ENCODE measurements at regions not wholly inside any gene's neighbourhood (a gene's known extent, or its start where the extent isn't known, plus 50 kb on each side); places are given as distances from the start of the nearest gene placed in this dataset.

- ATAC-seq (ENCODE audit: insufficient read depth, low read depth) = no peak
- H3K36me3 ChIP-seq (ENCODE audit: insufficient read depth, low read length) = no peaks in the 10 kb centered on the region
- H3K4me3 ChIP-seq (ENCODE audit: low read depth in 1 of 2, low read length in 2 of 2) = no peak overlapping the region
- peaks cover 3% of the 10 kb centered on the region for H3K27me3 ChIP-seq (ENCODE audit: insufficient read depth, low read length, poor library complexity)
- H3K4me1 ChIP-seq (ENCODE audit: insufficient read depth, low read length) = no peaks in the 10 kb centered on the region
- no peaks in the 10 kb centered on the region for H3K79me2 ChIP-seq (ENCODE audit: insufficient read depth, low read length)
- no peak overlapping the region for H3K27ac ChIP-seq (ENCODE audit: low read length)
- TF ChIP-seq CTCF (IDR thresholded peaks at IDR 0.05; ENCODE audit: borderline replicate concordance, extremely low read depth, low read length, poor library complexity, severe bottlenecking) (no peak), EZH2 (IDR thresholded peaks at IDR 0.05; ENCODE audit: borderline replicate concordance, low read depth, low read length, severe bottlenecking) (no peak)
- DNase-seq = no peak
- H3K4me2 ChIP-seq (ENCODE audit: insufficient read depth, low read length) = no peak overlapping the region
- no peak overlapping the region for H3K9ac ChIP-seq (ENCODE audit: low read depth, low read length)
- H4K20me1 ChIP-seq (ENCODE audit: insufficient read depth, low read length) = no peaks in the 10 kb centered on the region
- no peaks in the 10 kb centered on the region for H3K9me3 ChIP-seq (ENCODE audit: insufficient read depth, low read length, severe bottlenecking)
- H2AFZ ChIP-seq (ENCODE audit: low read depth, low read length) = no peak overlapping the region
Measured at GRCh38 chr2:65850695-65851094, 418.3 kb upstream of the SPRED2 start.

- no peaks in the 10 kb centered on the region for H3K79me2 ChIP-seq (ENCODE audit: insufficient read depth, low read length)
- ATAC-seq (ENCODE audit: insufficient read depth, low read depth) (no peak), DNase-seq (no peak)
- no peak overlapping the region for H3K27ac ChIP-seq (ENCODE audit: low read length)
- H3K27me3 ChIP-seq (ENCODE audit: insufficient read depth, low read length, poor library complexity) = peaks cover 3% of the 10 kb centered on the region
- H2AFZ ChIP-seq (ENCODE audit: low read depth, low read length) = no peak overlapping the region
- H3K4me2 ChIP-seq (ENCODE audit: insufficient read depth, low read length) = no peak overlapping the region
- H3K36me3 ChIP-seq (ENCODE audit: insufficient read depth, low read length) = no peaks in the 10 kb centered on the region
- H3K9me3 ChIP-seq (ENCODE audit: insufficient read depth, low read length, severe bottlenecking) = no peaks in the 10 kb centered on the region
- no peaks in the 10 kb centered on the region for H4K20me1 ChIP-seq (ENCODE audit: insufficient read depth, low read length)
- H3K4me3 ChIP-seq (ENCODE audit: low read depth in 1 of 2, low read length in 2 of 2) = no peak overlapping the region
- no peaks in the 10 kb centered on the region for H3K4me1 ChIP-seq (ENCODE audit: insufficient read depth, low read length)
- H3K9ac ChIP-seq (ENCODE audit: low read depth, low read length) = no peak overlapping the region
- TF ChIP-seq EZH2 (IDR thresholded peaks at IDR 0.05; ENCODE audit: borderline replicate concordance, low read depth, low read length, severe bottlenecking) = no peak
- no peak for TF ChIP-seq CTCF (IDR thresholded peaks at IDR 0.05; ENCODE audit: borderline replicate concordance, extremely low read depth, low read length, poor library complexity, severe bottlenecking)
Measured at GRCh38 chr2:65846989-65847678, 414.7 kb upstream of the SPRED2 start.

GRCh38 chr2:65845442-65846182 lies 413.2 kb upstream of the SPRED2 start:
- DNase-seq = no peak

More at GRCh38 chr2:65845442-65846182, 413.2 kb upstream of the SPRED2 start:
- no peaks in the 10 kb centered on the region for H3K4me1 ChIP-seq (ENCODE audit: insufficient read depth, low read length)
- no peak overlapping the region for H2AFZ ChIP-seq (ENCODE audit: low read depth, low read length)
- H3K4me3 ChIP-seq (ENCODE audit: low read depth in 1 of 2, low read length in 2 of 2) = no peak overlapping the region
- no peak overlapping the region for H3K9ac ChIP-seq (ENCODE audit: low read depth, low read length)
- no peaks in the 10 kb centered on the region for H3K79me2 ChIP-seq (ENCODE audit: insufficient read depth, low read length)
- H4K20me1 ChIP-seq (ENCODE audit: insufficient read depth, low read length) = no peaks in the 10 kb centered on the region
- TF ChIP-seq CTCF (IDR thresholded peaks at IDR 0.05; ENCODE audit: borderline replicate concordance, extremely low read depth, low read length, poor library complexity, severe bottlenecking) = no peak
- no peak for TF ChIP-seq EZH2 (IDR thresholded peaks at IDR 0.05; ENCODE audit: borderline replicate concordance, low read depth, low read length, severe bottlenecking)
- no peaks in the 10 kb centered on the region for H3K9me3 ChIP-seq (ENCODE audit: insufficient read depth, low read length, severe bottlenecking)
- ATAC-seq (ENCODE audit: insufficient read depth, low read depth) = no peak
- H3K27ac ChIP-seq (ENCODE audit: low read length) = no peak overlapping the region
- peaks cover 3% of the 10 kb centered on the region for H3K27me3 ChIP-seq (ENCODE audit: insufficient read depth, low read length, poor library complexity)
- H3K4me2 ChIP-seq (ENCODE audit: insufficient read depth, low read length) = no peak overlapping the region
- H3K36me3 ChIP-seq (ENCODE audit: insufficient read depth, low read length) = no peaks in the 10 kb centered on the region
